ENCODE measurements at regions not wholly inside any gene's neighbourhood (a gene's known extent, or its start where the extent isn't known, plus 50 kb on each side); places are given as distances from the start of the nearest gene placed in this dataset.
"Not testable (repeated sequence)": the region's sequence is repeated elsewhere in the genome, so short reads cannot be mapped to it uniquely, and the experiment has no call there.

- no peak overlapping the region for H3K4me3 Mint-ChIP-seq
- peaks cover 12% of the 10 kb centered on the region for H3K27me3 Mint-ChIP-seq (ENCODE audit: low read depth)
- DNase-seq (no peak), ATAC-seq (no peak)
- H3K4me1 Mint-ChIP-seq (ENCODE audit: low read depth), result no peaks in the 10 kb centered on the region
- no peaks in the 10 kb centered on the region for H3K36me3 Mint-ChIP-seq (ENCODE audit: insufficient read depth)
- no peaks in the 10 kb centered on the region for H3K9me3 Mint-ChIP-seq
These were observed 55.6 kb downstream of the SOWAHC start for GRCh38 chr2:109669731-109670130.

GRCh38 chr2:109670556-109671411 is 56.6 kb downstream of the SOWAHC start:
- no peaks in the 10 kb centered on the region for H3K9me3 Mint-ChIP-seq
- H3K4me3 Mint-ChIP-seq, result no peak overlapping the region
- no peaks in the 10 kb centered on the region for H3K36me3 Mint-ChIP-seq (ENCODE audit: insufficient read depth)
- H3K4me1 Mint-ChIP-seq (ENCODE audit: low read depth), result no peaks in the 10 kb centered on the region
- ATAC-seq, result no peak
- DNase-seq, result no peak
- H3K27me3 Mint-ChIP-seq (ENCODE audit: low read depth), result peaks cover 11% of the 10 kb centered on the region

GRCh38 chr2:109674894-109675534 is 60.9 kb downstream of the SOWAHC start:
- Mint-ChIP-seq H3K27me3 (ENCODE audit: low read depth) (peaks cover 15% of the 10 kb centered on the region), H3K36me3 (ENCODE audit: insufficient read depth) (no peaks in the 10 kb centered on the region), H3K9me3 (no peaks in the 10 kb centered on the region), H3K4me1 (ENCODE audit: low read depth) (no peaks in the 10 kb centered on the region), H3K4me3 (no peak overlapping the region)
- no peak for DNase-seq
- no peak for ATAC-seq

GRCh38 chr2:109675666-109676345 is 61.6 kb downstream of the SOWAHC start:
- ATAC-seq (no peak), DNase-seq (no peak)
- Mint-ChIP-seq H3K9me3 (no peaks in the 10 kb centered on the region), H3K4me1 (ENCODE audit: low read depth) (no peaks in the 10 kb centered on the region), H3K36me3 (ENCODE audit: insufficient read depth) (no peaks in the 10 kb centered on the region), H3K27me3 (ENCODE audit: low read depth) (peaks cover 15% of the 10 kb centered on the region), H3K4me3 (no peak overlapping the region)

- no peaks in the 10 kb centered on the region for H3K4me1 Mint-ChIP-seq (ENCODE audit: low read depth)
- no peaks in the 10 kb centered on the region for H3K36me3 Mint-ChIP-seq (ENCODE audit: insufficient read depth)
- peak in 1 of 2 donors; percentile 34 for ATAC-seq
- no peak for DNase-seq
- no peaks in the 10 kb centered on the region for H3K9me3 Mint-ChIP-seq
- H3K4me3 Mint-ChIP-seq, result no peak overlapping the region
- peaks cover 15% of the 10 kb centered on the region for H3K27me3 Mint-ChIP-seq (ENCODE audit: low read depth)
These were observed 62.3 kb downstream of the SOWAHC start for GRCh38 chr2:109676346-109676902.

GRCh38 chr2:109677121-109677731 is 63.1 kb downstream of the SOWAHC start:
- H3K36me3 Mint-ChIP-seq (ENCODE audit: insufficient read depth); ATAC-seq; H3K4me3 Mint-ChIP-seq; H3K9me3 Mint-ChIP-seq; H3K4me1 Mint-ChIP-seq (ENCODE audit: low read depth); DNase-seq: not testable (repeated sequence)
- H3K27me3 Mint-ChIP-seq (ENCODE audit: low read depth), result peaks cover 11% of the 10 kb centered on the region

- Mint-ChIP-seq H3K27me3 (ENCODE audit: low read depth) (peaks cover 13% of the 10 kb centered on the region), H3K36me3 (ENCODE audit: insufficient read depth) (no peaks in the 10 kb centered on the region), H3K4me1 (ENCODE audit: low read depth) (no peaks in the 10 kb centered on the region), H3K9me3 (no peaks in the 10 kb centered on the region), H3K4me3 (no peak overlapping the region)
- ATAC-seq (no peak), DNase-seq (no peak)
These were observed 63.8 kb downstream of the SOWAHC start for GRCh38 chr2:109677835-109678580.

- H3K4me1 Mint-ChIP-seq (ENCODE audit: low read depth); H3K27me3 Mint-ChIP-seq (ENCODE audit: low read depth); H3K9me3 Mint-ChIP-seq; H3K4me3 Mint-ChIP-seq; DNase-seq; ATAC-seq; H3K36me3 Mint-ChIP-seq (ENCODE audit: insufficient read depth): not testable (repeated sequence)
These were observed 64.6 kb downstream of the SOWAHC start for GRCh38 chr2:109678724-109679201.

GRCh38 chr2:109679225-109679624 is 65.1 kb downstream of the SOWAHC start:
- no peak for DNase-seq
- Mint-ChIP-seq H3K9me3 (no peaks in the 10 kb centered on the region), H3K4me3 (no peak overlapping the region), H3K36me3 (ENCODE audit: insufficient read depth) (no peaks in the 10 kb centered on the region), H3K27me3 (ENCODE audit: low read depth) (peaks cover 9% of the 10 kb centered on the region), H3K4me1 (ENCODE audit: low read depth) (no peaks in the 10 kb centered on the region)
- ATAC-seq, result no peak

- no peaks in the 10 kb centered on the region for H3K9me3 Mint-ChIP-seq
- H3K27me3 Mint-ChIP-seq (ENCODE audit: low read depth), result peaks cover 9% of the 10 kb centered on the region
- no peaks in the 10 kb centered on the region for H3K4me1 Mint-ChIP-seq (ENCODE audit: low read depth)
- ATAC-seq, result no peak
- H3K36me3 Mint-ChIP-seq (ENCODE audit: insufficient read depth), result no peaks in the 10 kb centered on the region
- DNase-seq, result no peak
- H3K4me3 Mint-ChIP-seq, result no peak overlapping the region
These were observed 65.5 kb downstream of the SOWAHC start for GRCh38 chr2:109679626-109680025.

GRCh38 chr2:109680523-109681297 is 66.5 kb downstream of the SOWAHC start:
- Mint-ChIP-seq H3K4me3 (no peak overlapping the region), H3K9me3 (no peaks in the 10 kb centered on the region)
- ATAC-seq, result no peak

GRCh38 chr2:109681633-109682380 is 67.6 kb downstream of the SOWAHC start:
- H3K36me3 Mint-ChIP-seq (ENCODE audit: insufficient read depth), result no peaks in the 10 kb centered on the region
- no peak overlapping the region for H3K4me3 Mint-ChIP-seq
- peaks cover 11% of the 10 kb centered on the region for H3K27me3 Mint-ChIP-seq (ENCODE audit: low read depth)
- H3K4me1 Mint-ChIP-seq (ENCODE audit: low read depth), result no peaks in the 10 kb centered on the region
- DNase-seq, result no peak
- H3K9me3 Mint-ChIP-seq, result no peaks in the 10 kb centered on the region
- ATAC-seq, result no peak

More at GRCh38 chr2:109680523-109681297, 66.5 kb downstream of the SOWAHC start:
- H3K36me3 Mint-ChIP-seq (ENCODE audit: insufficient read depth), result no peaks in the 10 kb centered on the region
- no peaks in the 10 kb centered on the region for H3K4me1 Mint-ChIP-seq (ENCODE audit: low read depth)
- DNase-seq, result no peak
- H3K27me3 Mint-ChIP-seq (ENCODE audit: low read depth), result peaks cover 9% of the 10 kb centered on the region

Data from activated T-cell treated with anti-CD3 and anti-CD28 coated beads, Interleukin-2, amount 50 U/mL, for 4 hours (primary cell).